ENCODE measurements at regions not wholly inside any gene's neighbourhood (a gene's known extent, or its start where the extent isn't known, plus 50 kb on each side); places are given as distances from the start of the nearest gene placed in this dataset.
"Not testable (repeated sequence)": the region's sequence is repeated elsewhere in the genome, so short reads cannot be mapped to it uniquely, and the experiment has no call there.

- DNase-seq (ENCODE audit: low spot score): no peak
These were observed 98.6 kb downstream of the HFE start for GRCh38 chr6:26185802-26186201.

DNA sequence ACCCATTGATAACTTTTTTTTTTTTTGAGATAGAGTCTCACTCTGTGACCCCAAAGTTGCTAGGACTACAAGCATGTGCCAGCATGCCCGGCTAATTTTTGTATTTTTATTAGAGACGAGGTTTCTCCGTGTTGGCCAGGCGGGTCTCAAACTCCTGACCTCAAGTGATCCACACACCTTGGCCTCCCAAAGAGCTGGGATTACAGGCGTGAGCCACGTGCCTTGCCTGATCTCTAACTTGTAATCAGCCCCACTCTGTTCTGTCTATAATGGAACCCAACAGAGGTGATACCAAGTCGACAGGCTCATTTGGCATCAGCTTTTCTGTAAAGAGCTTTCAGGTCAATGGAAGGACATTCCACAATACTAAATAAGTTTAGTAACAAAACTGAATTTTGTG, 99.4 kb downstream of the HFE start:
- DNase-seq (ENCODE audit: low spot score): no peak
- no peak for TF ChIP-seq CTCF (IDR thresholded peaks at IDR 0.05; ENCODE audit: extremely low read depth, missing control alignments)

More at GRCh38 chr6:26185802-26186201, 98.6 kb downstream of the HFE start:
- TF ChIP-seq CTCF (IDR thresholded peaks at IDR 0.05; ENCODE audit: extremely low read depth, missing control alignments): no peak

DNA sequence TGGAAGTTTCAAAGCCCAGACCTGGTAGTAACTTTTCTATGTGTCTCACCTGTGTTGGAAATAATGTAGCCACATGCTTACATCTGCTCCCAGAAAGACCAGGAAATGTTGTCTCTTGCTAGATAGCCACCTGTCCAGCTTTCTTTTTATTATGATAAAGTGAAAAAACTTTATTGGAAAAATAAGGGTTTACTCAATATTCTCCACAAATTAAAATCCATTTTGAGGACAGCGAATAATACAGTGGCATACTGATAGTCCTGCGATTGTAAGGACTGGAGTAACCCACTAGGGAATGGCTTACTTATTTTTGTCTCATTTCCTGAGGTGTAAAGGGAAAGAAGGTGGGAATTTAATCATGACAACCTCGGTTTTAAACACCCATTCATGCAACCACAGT, 100.1 kb downstream of the HFE start:
- no peak for TF ChIP-seq CTCF (IDR thresholded peaks at IDR 0.05; ENCODE audit: extremely low read depth, missing control alignments)
- no peak for DNase-seq (ENCODE audit: low spot score)

DNA sequence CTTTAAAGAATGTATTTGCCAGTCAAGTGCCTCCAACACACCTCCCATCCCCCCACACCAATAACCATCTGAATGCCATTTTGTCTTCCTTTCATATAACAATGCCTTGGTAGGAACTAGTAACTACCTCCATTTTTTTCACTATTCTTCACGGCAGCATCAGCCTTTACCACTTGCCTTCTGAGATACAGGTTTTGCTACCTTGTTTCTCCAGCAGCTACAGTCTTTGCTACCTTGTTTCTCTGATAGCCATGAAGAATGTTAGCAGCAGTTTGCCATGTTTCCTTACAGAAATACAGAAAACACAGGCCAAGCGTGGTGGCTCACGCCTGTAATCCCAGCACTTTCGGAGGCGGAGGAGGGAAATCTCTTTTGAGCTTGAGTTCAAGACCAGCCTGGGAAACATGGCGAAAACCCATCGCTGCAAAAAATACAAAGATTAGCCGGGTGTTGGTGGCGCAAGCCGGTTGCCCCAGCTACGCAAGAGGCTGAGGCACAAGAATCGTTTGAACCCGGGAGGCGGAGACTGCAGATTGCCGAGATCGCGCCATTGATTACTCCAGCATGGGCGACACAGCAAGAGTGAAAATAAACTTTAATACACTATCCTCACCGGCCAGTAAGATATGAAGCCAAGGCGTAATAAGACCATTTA, 100.9 kb downstream of the HFE start:
- DNase-seq (ENCODE audit: low spot score): no peak
- TF ChIP-seq CTCF (IDR thresholded peaks at IDR 0.05; ENCODE audit: extremely low read depth, missing control alignments): no peak

DNA sequence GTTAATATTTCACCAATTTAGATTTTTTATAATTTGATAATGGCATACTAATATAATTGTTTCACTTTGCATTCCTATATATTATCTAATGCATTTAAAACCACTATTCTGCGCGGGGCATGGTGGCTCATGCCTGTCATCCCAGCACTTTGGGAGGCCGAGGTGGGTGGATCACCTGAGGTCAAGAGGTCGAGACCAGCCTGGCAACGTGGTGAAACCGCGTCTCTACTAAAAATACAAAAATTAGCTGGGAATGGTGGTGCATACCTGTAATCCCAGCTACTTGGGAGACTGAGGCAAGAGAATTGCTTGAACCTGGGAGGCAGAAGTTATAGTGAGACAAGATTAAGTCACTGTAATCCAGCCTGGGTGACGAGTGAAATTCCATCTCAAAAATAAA, 104.3 kb downstream of the HFE start:
- DNase-seq (ENCODE audit: low spot score): not testable (repeated sequence)

- no peak for TF ChIP-seq CTCF (IDR thresholded peaks at IDR 0.05; ENCODE audit: extremely low read depth, missing control alignments)
- no peak for DNase-seq (ENCODE audit: low spot score)
These were observed 106.5 kb downstream of the HFE start for GRCh38 chr6:26193467-26194328.

- no peak for DNase-seq (ENCODE audit: low spot score)
- no peak for TF ChIP-seq CTCF (IDR thresholded peaks at IDR 0.05; ENCODE audit: extremely low read depth, missing control alignments)
These were observed 107.1 kb downstream of the HFE start for GRCh38 chr6:26194329-26194701.
